MM.1S (cell line): ENCODE measurements at regions not wholly inside any gene's neighbourhood (a gene's known extent, or its start where the extent isn't known, plus 50 kb on each side); places are given as distances from the start of the nearest gene placed in this dataset.

Experiments
- EZH2 ChIP-seq: fragments of 300-600 bp; sonication (generic); optimal IDR thresholded peaks from 2 replicates; pipeline ENCODE3; 2017; ENCODE audit warnings: low read depth, mild to moderate bottlenecking, antibody characterized with exemption, low read length, mixed read lengths
- TF ChIP-seq, protein P1 (sequence below): fragments of 300-600 bp; sonication (generic); IDR thresholded peaks from 2 replicates; pipeline ENCODE4 v1.5.1; 2016; ENCODE audit warnings: antibody characterized with exemption, low read length, mixed read lengths

- TF ChIP-seq, protein P1, sequence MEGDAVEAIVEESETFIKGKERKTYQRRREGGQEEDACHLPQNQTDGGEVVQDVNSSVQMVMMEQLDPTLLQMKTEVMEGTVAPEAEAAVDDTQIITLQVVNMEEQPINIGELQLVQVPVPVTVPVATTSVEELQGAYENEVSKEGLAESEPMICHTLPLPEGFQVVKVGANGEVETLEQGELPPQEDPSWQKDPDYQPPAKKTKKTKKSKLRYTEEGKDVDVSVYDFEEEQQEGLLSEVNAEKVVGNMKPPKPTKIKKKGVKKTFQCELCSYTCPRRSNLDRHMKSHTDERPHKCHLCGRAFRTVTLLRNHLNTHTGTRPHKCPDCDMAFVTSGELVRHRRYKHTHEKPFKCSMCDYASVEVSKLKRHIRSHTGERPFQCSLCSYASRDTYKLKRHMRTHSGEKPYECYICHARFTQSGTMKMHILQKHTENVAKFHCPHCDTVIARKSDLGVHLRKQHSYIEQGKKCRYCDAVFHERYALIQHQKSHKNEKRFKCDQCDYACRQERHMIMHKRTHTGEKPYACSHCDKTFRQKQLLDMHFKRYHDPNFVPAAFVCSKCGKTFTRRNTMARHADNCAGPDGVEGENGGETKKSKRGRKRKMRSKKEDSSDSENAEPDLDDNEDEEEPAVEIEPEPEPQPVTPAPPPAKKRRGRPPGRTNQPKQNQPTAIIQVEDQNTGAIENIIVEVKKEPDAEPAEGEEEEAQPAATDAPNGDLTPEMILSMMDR, result no peak
- no peak for TF ChIP-seq EZH2
Observed at GRCh38 chrX:33725535-33726210, 406.4 kb downstream of the FAM47A start.
